HCT116 (cell line): ENCODE measurements at regions not wholly inside any gene's neighbourhood (a gene's known extent, or its start where the extent isn't known, plus 50 kb on each side); places are given as distances from the start of the nearest gene placed in this dataset.

Experiments used
- CEBPB ChIP-seq: IDR thresholded peaks from 2 replicates; pipeline ENCODE4 v1.6.1; 2012; ENCODE audit warnings: low read depth
- CTCF ChIP-seq, 3 experiments: fragments of 200-600 bp in 1 of 3; sonication (generic) in 1 of 3; IDR thresholded peaks in 2 of 3; conservative IDR thresholded peaks in 1 of 3; 2 replicates each; pipeline ENCODE4 v1.5.1; 2012 to 2017; ENCODE audit warnings: low read depth in 2 of 3, low read length in 2 of 3, antibody characterized with exemption in 1 of 3, borderline replicate concordance in 1 of 3, control low read depth in 1 of 3, mild to moderate bottlenecking in 1 of 3, mixed read lengths in 1 of 3, mixed run types in 1 of 3, moderate library complexity in 1 of 3; ENCODE audit not compliant: insufficient read depth in 1 of 3
- EZH2phosphoT487 ChIP-seq: fragments of 200-600 bp; IDR thresholded peaks from 2 replicates; pipeline ENCODE4 v1.6.1; 2018; ENCODE audit warnings: antibody characterized with exemption, borderline replicate concordance
- POLR2A ChIP-seq: IDR thresholded peaks from 2 replicates; pipeline ENCODE4 v1.7.0; 2011; ENCODE audit warnings: borderline replicate concordance; ENCODE audit not compliant: insufficient read depth, insufficient read length; ENCODE audit errors: extremely low read depth
- POLR2AphosphoS5 ChIP-seq: IDR thresholded peaks from 2 replicates; pipeline ENCODE4 v1.6.1; 2011; ENCODE audit warnings: mild to moderate bottlenecking, low read depth, low read length, moderate library complexity
- RAD21 ChIP-seq: IDR thresholded peaks from 2 replicates; pipeline ENCODE4 v1.6.1; 2012; ENCODE audit warnings: low read depth, mild to moderate bottlenecking
- REST ChIP-seq: IDR thresholded peaks from 2 replicates; pipeline ENCODE4 v1.6.1; 2012; ENCODE audit warnings: low read depth
- ZNF274 ChIP-seq: fragments of 200-500 bp; sonication (Bioruptor generic); IDR thresholded peaks from 2 replicates; pipeline ENCODE4 v1.6.1; 2014; ENCODE audit warnings: mild to moderate bottlenecking, low read depth, low read length, inconsistent platforms

GRCh38 chr6:119544325-119545175, 195.0 kb upstream of the MAN1A1 start:
- TF ChIP-seq POLR2AphosphoS5 = no peak
- no peak for TF ChIP-seq RAD21
- TF ChIP-seq CTCF (IDR thresholded peaks at IDR 0.05 in 2 of 3, conservative IDR thresholded peaks at IDR 0.05 in 1 of 3; ENCODE audit: borderline replicate concordance in 1 of 3, insufficient read depth in 1 of 3, low read depth in 2 of 3, low read length in 2 of 3) = no peak
- TF ChIP-seq POLR2A = no peak
- no peak for TF ChIP-seq REST
- no peak for TF ChIP-seq CEBPB
- no peak for TF ChIP-seq EZH2phosphoT487
- TF ChIP-seq ZNF274 = no peak
